Stimulated activated CD4-positive, alpha-beta T cell treated with anti-CD3 and anti-CD28 coated beads, Interleukin-4, amount 100 ng/mL, for 24 hours (primary cell): ENCODE measurements at regions not wholly inside any gene's neighbourhood (a gene's known extent, or its start where the extent isn't known, plus 50 kb on each side); places are given as distances from the start of the nearest gene placed in this dataset.

ENCODE experiments used
- DNase-seq: peaks from one replicate; pipeline ENCODE4 v3.0.0-alpha.2; 2020

GRCh38 chr18:39524370-39524769 lies 1958.8 kb upstream of the CELF4 start:
- DNase-seq, result no peak

GRCh38 chr18:39523281-39523680 lies 1957.7 kb upstream of the CELF4 start:
- DNase-seq, result no peak

GRCh38 chr18:39521164-39521563 lies 1955.6 kb upstream of the CELF4 start:
- no peak for DNase-seq

GRCh38 chr18:39519741-39520140 lies 1954.1 kb upstream of the CELF4 start:
- DNase-seq, result no peak

GRCh38 chr18:39515299-39515698 lies 1949.7 kb upstream of the CELF4 start:
- DNase-seq, result no peak

DNA sequence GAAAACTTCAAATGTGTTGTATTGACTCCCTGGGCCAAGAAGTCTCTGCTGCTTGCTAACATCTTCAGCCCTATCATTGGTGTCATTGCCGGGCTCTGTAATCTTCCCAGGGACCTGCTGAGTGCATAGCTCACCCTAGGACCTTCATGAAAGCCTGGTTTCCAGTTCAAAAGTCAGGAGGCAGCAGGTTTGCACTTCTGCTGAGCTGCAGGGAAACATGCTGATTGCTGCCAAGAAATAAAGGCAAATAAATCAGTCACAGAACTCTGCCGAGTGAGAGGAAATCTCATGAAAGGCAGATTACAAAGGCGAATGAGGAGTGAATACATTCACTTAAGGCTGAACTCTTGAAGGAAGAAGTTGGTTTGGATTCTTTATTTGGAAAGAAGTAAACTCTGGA lies 1947.6 kb upstream of the CELF4 start:
- no peak for DNase-seq

- DNase-seq, result no peak
Observed at GRCh38 chr18:39506581-39507330, 1941.2 kb upstream of the CELF4 start.

DNA sequence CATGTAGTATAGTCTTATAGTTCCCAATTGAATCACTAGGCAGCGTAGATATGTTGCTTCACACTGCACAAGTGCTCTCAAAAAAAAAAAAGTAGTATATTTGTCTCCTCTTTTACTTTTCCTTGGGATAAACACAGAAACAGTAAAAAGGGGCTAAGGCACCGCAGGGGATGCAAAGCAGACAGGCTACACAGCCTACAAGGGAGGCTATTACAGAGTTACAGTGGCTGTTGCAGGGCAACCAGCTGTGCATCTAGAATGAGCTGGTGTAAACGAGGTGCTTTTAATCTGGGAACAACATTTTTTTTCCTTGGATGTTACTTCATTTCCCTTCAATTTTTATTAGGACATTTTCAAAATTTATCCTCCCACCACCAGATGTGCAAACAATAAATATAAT lies 1934.7 kb upstream of the CELF4 start:
- DNase-seq, result no peak

- DNase-seq, result no peak
Observed at GRCh38 chr18:39497821-39498220, 1932.2 kb upstream of the CELF4 start.

DNA sequence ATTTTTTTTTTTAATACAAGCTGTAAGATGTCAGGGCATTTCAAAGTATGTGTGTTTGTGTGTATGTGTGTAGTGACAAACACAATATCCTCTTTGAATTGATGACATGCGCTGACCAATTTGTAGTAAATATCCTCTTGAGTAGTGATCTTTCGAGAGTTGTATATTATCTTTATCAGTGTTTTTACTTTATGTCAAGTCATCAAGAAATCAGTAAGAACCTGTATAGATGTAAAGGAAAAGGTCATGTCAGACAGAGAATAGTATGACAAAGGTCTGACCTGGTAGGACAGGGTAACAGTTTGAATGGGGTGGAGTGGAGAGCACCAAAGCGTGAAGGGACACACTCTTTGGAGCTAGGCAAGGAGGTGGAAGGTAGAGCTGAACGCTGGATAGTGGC lies 1931.4 kb upstream of the CELF4 start:
- DNase-seq, result no peak

GRCh38 chr18:39494211-39494896 lies 1928.8 kb upstream of the CELF4 start:
- no peak for DNase-seq

DNA sequence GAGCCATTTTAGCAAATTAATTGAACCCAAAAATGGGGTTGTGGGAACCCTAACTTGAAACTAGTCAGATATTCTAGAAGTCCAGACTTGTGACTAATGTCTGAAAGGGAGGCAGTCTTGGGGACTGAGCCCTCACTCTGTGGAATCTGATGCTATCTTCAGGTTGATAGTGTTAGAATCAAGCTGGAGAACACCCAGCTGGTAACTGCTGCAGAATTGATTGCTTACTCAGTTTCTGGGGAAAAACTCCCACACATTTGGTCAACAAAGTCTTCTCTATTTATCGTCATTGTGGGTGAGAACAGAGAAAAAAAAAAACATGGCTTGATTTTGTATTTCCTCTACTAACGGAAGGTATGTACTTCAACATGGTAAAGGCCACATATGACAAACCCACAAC lies 1925.8 kb upstream of the CELF4 start:
- DNase-seq, result no peak

GRCh38 chr18:39489431-39489830 lies 1923.8 kb upstream of the CELF4 start:
- no peak for DNase-seq

- no peak for DNase-seq
Observed at GRCh38 chr18:39487932-39488331, 1922.3 kb upstream of the CELF4 start.

GRCh38 chr18:39486268-39486667 lies 1920.7 kb upstream of the CELF4 start:
- DNase-seq, result no peak

- DNase-seq, result no peak
Observed at GRCh38 chr18:39485696-39486095, 1920.1 kb upstream of the CELF4 start.

- DNase-seq, result no peak
Observed at GRCh38 chr18:39481281-39481680, 1915.7 kb upstream of the CELF4 start.

GRCh38 chr18:39480494-39481195 lies 1915.0 kb upstream of the CELF4 start:
- DNase-seq, result no peak

- no peak for DNase-seq
Observed at GRCh38 chr18:39464006-39464405, 1898.4 kb upstream of the CELF4 start.

- no peak for DNase-seq
Observed at GRCh38 chr18:39462436-39462835, 1896.8 kb upstream of the CELF4 start.

DNA sequence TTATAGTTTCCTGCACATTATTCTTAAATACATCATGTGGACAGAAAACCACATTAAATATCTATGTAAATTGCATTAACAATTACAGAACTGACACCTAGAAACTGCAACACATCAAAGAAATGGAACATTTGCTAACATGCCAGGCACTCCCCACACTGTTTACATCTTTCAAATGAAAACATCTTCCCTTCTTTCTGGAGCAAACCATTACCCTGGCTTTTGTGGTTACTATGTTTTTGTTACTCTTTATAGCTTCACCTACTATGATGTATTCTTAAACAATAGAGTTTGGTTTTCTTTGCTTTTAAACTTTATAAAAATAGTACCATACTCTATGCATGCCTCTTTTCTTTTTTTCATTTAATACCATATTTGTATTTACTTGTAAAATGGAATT lies 1894.5 kb upstream of the CELF4 start:
- no peak for DNase-seq

DNA sequence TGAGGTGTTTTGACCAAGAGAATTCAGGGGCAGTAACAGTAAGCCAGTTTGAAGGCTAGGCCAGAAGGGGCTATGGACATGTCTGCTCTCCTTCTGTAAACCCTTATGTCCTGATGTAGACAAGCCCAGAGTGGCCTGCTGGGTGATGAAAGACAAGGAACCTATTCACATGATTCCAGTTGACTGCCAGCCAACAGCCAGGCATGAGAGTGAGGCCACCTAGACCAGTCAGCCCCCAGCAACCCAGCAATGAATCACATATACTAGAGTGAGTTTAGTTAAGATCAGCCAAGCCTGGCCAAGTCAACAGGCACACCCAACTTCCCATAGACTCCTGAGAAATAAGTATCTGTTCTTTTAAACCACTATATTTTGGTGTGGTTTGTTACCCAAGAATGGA lies 1889.7 kb upstream of the CELF4 start:
- DNase-seq, result no peak

DNA sequence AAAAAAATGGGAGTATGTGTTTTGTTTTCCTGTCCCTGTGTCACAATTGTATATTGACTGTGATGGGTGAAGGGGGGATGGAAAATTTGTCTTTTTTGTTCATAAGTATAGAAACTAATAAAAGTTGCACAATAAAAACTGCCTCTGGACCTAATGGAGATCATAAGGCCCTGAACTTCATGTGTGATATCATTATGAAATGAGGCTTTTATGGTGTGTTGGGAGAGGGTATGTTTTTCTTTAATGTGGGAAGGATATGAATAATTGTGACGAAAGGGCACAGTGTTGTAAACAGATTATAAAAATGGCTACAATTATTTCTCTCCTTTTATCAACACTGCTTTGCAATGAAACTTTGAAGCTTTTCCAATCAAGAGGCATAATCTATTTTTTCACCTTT lies 1889.3 kb upstream of the CELF4 start:
- DNase-seq, result no peak

- no peak for DNase-seq
Observed at GRCh38 chr18:39453882-39454281, 1888.3 kb upstream of the CELF4 start.
